RWPE1 (cell line): ENCODE measurements at regions not wholly inside any gene's neighbourhood (a gene's known extent, or its start where the extent isn't known, plus 50 kb on each side); places are given as distances from the start of the nearest gene placed in this dataset.
"Not testable (repeated sequence)": the region's sequence is repeated elsewhere in the genome, so short reads cannot be mapped to it uniquely, and the experiment has no call there.

Experiments used
- CTCF ChIA-PET: fragments of 350-600 bp; sonication (Branson Sonifier 250); formaldehyde crosslinking; extraction: SDS; loops from one replicate; lab custom pipeline; 2021; lab: Yijun Ruan, JAX
- POLR2A ChIA-PET: fragments of 400-600 bp; formaldehyde crosslinking; extraction: SDS; loops from one replicate; lab custom pipeline; 2020; ENCODE audit warnings: antibody characterized with exemption; ENCODE audit not compliant: low non-redundant PET; lab: Yijun Ruan, JAX
- DNase-seq: peaks from one replicate; pipeline ENCODE4 v3.0.0; 2012; ENCODE audit warnings: low spot score
- H3K27ac ChIP-seq: fragments of 450-650 bp; 2 replicates; pipeline ENCODE4 v1.5.1; 2017
- TF ChIP-seq, protein P1 (sequence below): fragments of 450-650 bp; conservative IDR thresholded peaks from 2 replicates; pipeline ENCODE4 v1.5.1; 2017; ENCODE audit warnings: low read depth, mild to moderate bottlenecking

- DNase-seq: no peak
- ChIA-PET CTCF (no interaction called here), POLR2A (interaction anchor here (1.2 to 2.0 kb wide), 2 partner anchors 10 to 29 kb away, joined by 3 to 9 read pairs; a partner anchor contains a TSS)
- TF ChIP-seq, protein P1, sequence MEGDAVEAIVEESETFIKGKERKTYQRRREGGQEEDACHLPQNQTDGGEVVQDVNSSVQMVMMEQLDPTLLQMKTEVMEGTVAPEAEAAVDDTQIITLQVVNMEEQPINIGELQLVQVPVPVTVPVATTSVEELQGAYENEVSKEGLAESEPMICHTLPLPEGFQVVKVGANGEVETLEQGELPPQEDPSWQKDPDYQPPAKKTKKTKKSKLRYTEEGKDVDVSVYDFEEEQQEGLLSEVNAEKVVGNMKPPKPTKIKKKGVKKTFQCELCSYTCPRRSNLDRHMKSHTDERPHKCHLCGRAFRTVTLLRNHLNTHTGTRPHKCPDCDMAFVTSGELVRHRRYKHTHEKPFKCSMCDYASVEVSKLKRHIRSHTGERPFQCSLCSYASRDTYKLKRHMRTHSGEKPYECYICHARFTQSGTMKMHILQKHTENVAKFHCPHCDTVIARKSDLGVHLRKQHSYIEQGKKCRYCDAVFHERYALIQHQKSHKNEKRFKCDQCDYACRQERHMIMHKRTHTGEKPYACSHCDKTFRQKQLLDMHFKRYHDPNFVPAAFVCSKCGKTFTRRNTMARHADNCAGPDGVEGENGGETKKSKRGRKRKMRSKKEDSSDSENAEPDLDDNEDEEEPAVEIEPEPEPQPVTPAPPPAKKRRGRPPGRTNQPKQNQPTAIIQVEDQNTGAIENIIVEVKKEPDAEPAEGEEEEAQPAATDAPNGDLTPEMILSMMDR: no peak
- no peak overlapping the region for H3K27ac ChIP-seq
These were observed 100.1 kb downstream of the HFE start for GRCh38 chr6:26187292-26187691.

DNA sequence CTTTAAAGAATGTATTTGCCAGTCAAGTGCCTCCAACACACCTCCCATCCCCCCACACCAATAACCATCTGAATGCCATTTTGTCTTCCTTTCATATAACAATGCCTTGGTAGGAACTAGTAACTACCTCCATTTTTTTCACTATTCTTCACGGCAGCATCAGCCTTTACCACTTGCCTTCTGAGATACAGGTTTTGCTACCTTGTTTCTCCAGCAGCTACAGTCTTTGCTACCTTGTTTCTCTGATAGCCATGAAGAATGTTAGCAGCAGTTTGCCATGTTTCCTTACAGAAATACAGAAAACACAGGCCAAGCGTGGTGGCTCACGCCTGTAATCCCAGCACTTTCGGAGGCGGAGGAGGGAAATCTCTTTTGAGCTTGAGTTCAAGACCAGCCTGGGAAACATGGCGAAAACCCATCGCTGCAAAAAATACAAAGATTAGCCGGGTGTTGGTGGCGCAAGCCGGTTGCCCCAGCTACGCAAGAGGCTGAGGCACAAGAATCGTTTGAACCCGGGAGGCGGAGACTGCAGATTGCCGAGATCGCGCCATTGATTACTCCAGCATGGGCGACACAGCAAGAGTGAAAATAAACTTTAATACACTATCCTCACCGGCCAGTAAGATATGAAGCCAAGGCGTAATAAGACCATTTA is 100.9 kb downstream of the HFE start:
- ChIA-PET POLR2A (interaction anchor here (0.8 to 2.0 kb wide), 7 partner anchors 9 to 64 kb away, joined by 3 to 9 read pairs (median 5); a partner anchor contains a TSS), CTCF (interaction anchor here (0.6 to 1.0 kb wide), 3 partner anchors 11 to 61 kb away, joined by 3 to 4 read pairs (median 3); a partner anchor contains a TSS)
- H3K27ac ChIP-seq: peak overlapping the region; percentile 92
- no peak for DNase-seq
- TF ChIP-seq, protein P1: no peak

DNA sequence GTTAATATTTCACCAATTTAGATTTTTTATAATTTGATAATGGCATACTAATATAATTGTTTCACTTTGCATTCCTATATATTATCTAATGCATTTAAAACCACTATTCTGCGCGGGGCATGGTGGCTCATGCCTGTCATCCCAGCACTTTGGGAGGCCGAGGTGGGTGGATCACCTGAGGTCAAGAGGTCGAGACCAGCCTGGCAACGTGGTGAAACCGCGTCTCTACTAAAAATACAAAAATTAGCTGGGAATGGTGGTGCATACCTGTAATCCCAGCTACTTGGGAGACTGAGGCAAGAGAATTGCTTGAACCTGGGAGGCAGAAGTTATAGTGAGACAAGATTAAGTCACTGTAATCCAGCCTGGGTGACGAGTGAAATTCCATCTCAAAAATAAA is 104.3 kb downstream of the HFE start:
- CTCF ChIA-PET, POLR2A ChIA-PET, DNase-seq: not testable (repeated sequence)
- H3K27ac ChIP-seq: peak overlapping the region; percentile 47

- ChIA-PET CTCF (interaction anchor here (0.6 kb wide), 1 partner anchor 145 kb away, joined by 3 read pairs; no protein-coding TSS in a partner anchor), POLR2A (no interaction called here)
- DNase-seq: no peak
These were observed 106.5 kb downstream of the HFE start for GRCh38 chr6:26193467-26194328.

GRCh38 chr6:26194329-26194701 is 107.1 kb downstream of the HFE start:
- no peak overlapping the region for H3K27ac ChIP-seq
- TF ChIP-seq, protein P1: no peak
- no peak for DNase-seq
- POLR2A ChIA-PET: no interaction called here
- CTCF ChIA-PET: no interaction called here

More at GRCh38 chr6:26193467-26194328, 106.5 kb downstream of the HFE start:
- TF ChIP-seq, protein P1: no peak
- H3K27ac ChIP-seq: no peak overlapping the region

DNA sequence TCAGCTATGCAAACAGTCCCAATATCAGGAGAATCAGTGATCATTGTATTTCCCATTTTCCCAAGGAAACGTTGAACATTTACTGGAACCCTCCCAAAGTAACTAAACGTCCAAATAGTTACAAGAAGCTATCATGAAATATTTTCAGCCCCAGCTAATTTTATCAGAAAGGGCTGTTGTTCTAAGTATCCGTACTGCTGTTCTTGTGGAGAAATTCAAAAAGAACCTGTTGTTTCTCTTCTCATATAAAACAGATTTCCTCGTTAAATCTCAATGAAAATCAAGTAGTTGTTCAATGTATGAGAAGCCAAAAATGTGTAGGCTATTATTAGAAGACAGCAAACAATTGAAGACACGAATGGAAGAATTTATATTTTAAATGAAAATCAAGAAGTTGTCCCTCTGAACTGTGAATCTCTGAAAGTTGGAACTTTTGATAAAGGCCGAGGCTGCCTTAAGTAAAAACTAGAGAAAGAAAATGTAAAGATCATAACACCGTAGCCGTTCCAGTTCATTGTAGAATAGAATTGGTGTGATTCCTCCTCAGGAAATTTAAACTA is 107.7 kb downstream of the HFE start:
- ChIA-PET POLR2A (interaction anchor here (0.6 to 0.8 kb wide), 3 partner anchors 9 to 53 kb away, joined by 3 to 4 read pairs (median 3); a partner anchor contains a TSS), CTCF (no interaction called here)
- peak overlapping the region; percentile 95 for H3K27ac ChIP-seq
- no peak for DNase-seq
- TF ChIP-seq, protein P1: no peak
